Nephron (organoid): ENCODE measurements at regions not wholly inside any gene's neighbourhood (a gene's known extent, or its start where the extent isn't known, plus 50 kb on each side); places are given as distances from the start of the nearest gene placed in this dataset.

ENCODE experiments used
- H3K27ac Mint-ChIP-seq, 3 experiments: 2 replicates each; pipeline ENCODE4 v1.8.0; 2020; ENCODE audit warnings: mixed read lengths in 3 of 3, mild to moderate bottlenecking in 2 of 3, moderate library complexity in 1 of 3
- H3K27me3 Mint-ChIP-seq: 2 replicates; pipeline ENCODE4 v1.8.0; 2021; ENCODE audit warnings: low read depth, mild to moderate bottlenecking, moderate library complexity, mixed read lengths
- H3K36me3 Mint-ChIP-seq: 2 replicates; pipeline ENCODE4 v1.8.0; 2020; ENCODE audit warnings: low read depth, mixed read lengths
- H3K4me1 Mint-ChIP-seq: 2 replicates; pipeline ENCODE4 v1.8.0; 2020; ENCODE audit warnings: mixed read lengths
- H3K4me3 Mint-ChIP-seq, 3 experiments: 2 replicates each; pipeline ENCODE4 v1.8.0; 2020; ENCODE audit warnings: mild to moderate bottlenecking in 3 of 3, mixed read lengths in 3 of 3, moderate library complexity in 2 of 3
- H3K9me3 Mint-ChIP-seq: 2 replicates; pipeline ENCODE4 v1.8.0; 2020; ENCODE audit warnings: mixed read lengths
- TF ChIP-seq, protein P1 (sequence below), 3 experiments: fragments of 200-600 bp; sonication (generic); IDR thresholded peaks; one replicate each; pipeline ENCODE4 v1.5.0; 2021; ENCODE audit warnings: antibody characterized with exemption in 3 of 3; ENCODE audit not compliant: unreplicated experiment in 3 of 3

DNA sequence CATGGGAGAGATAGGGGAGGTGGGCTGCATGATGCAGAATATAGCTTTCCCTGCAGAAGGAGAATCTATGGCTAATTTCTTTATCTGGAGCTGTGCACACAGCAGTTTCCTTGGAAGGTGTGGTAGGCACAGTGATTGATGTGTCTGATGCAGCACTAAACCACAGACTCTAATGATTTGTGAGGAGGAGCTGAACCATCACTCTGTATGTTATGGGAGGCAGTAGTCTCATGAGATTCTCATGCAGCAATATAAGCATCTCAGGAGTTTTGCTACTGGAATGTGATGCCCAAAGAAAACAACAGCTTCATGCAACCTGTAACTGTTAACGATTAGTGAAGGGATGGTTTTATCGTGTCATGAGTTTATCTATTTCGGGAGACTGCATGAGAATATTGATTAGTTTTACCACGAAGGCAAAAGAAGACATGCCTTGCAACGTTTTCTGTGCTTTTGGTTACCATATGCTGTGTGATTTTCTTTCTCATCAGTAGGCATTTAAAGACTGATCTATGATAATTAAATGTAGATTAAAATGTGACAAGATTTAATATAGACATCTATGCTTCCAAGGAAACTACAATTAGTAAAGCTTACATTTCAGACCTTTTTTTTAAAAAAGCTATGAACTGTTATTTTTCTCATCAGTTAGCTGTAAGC, 286.8 kb downstream of the ARL6IP6 start:
- no peaks in the 10 kb centered on the region for H3K4me1 Mint-ChIP-seq
- no peaks in the 10 kb centered on the region for H3K27me3 Mint-ChIP-seq
- no peaks in the 10 kb centered on the region for H3K36me3 Mint-ChIP-seq
- no peaks in the 10 kb centered on the region for H3K9me3 Mint-ChIP-seq
- H3K27ac Mint-ChIP-seq: no peak overlapping the region
- no peak overlapping the region for H3K4me3 Mint-ChIP-seq
- TF ChIP-seq, protein P1, sequence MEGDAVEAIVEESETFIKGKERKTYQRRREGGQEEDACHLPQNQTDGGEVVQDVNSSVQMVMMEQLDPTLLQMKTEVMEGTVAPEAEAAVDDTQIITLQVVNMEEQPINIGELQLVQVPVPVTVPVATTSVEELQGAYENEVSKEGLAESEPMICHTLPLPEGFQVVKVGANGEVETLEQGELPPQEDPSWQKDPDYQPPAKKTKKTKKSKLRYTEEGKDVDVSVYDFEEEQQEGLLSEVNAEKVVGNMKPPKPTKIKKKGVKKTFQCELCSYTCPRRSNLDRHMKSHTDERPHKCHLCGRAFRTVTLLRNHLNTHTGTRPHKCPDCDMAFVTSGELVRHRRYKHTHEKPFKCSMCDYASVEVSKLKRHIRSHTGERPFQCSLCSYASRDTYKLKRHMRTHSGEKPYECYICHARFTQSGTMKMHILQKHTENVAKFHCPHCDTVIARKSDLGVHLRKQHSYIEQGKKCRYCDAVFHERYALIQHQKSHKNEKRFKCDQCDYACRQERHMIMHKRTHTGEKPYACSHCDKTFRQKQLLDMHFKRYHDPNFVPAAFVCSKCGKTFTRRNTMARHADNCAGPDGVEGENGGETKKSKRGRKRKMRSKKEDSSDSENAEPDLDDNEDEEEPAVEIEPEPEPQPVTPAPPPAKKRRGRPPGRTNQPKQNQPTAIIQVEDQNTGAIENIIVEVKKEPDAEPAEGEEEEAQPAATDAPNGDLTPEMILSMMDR (IDR thresholded peaks at IDR 0.05; ENCODE audit: unreplicated experiment in 3 of 3): no peak

DNA sequence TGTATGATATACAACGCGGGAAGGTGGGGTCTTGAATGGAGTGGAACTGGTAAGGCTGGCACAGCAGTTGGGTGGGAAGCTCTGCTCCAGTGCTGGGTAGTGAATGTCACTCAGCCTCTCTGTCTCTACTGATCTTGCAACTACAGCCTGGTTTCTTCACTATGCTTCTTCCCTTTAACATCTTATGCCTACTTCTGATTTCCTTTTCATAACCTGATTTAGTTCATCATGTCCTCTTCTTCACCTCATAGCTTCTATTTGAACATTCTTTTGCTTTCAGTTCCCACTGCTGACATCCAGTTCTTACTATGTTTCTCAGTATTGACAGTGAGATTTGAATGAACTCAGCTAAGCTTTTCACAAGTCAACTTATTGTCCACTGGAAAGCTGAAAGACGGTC, 286.2 kb downstream of the ARL6IP6 start:
- Mint-ChIP-seq H3K4me1 (no peaks in the 10 kb centered on the region), H3K4me3 (no peak overlapping the region), H3K9me3 (no peaks in the 10 kb centered on the region), H3K36me3 (no peaks in the 10 kb centered on the region), H3K27me3 (no peaks in the 10 kb centered on the region), H3K27ac (no peak overlapping the region)
- TF ChIP-seq, protein P1 (IDR thresholded peaks at IDR 0.05; ENCODE audit: unreplicated experiment in 3 of 3): no peak

DNA sequence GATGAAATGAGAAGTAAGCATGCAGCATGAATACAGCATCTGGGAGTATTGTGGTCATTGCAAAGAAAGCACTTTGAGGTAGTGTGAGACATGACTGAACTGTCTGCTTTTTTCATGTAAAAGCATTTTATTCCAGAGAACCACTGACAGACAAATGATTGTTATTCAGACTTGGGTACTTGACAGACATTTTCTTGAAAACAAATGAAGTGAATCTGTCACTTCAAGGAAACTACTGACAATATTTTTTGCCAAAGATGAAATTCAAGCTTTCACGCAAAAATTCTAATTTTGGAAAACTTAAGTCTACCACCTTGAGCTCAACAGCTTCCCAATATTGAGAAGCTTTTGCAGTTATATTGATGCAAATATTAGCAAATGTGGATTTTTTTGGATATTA, 255.7 kb downstream of the ARL6IP6 start:
- Mint-ChIP-seq H3K4me3 (no peak overlapping the region), H3K4me1 (no peaks in the 10 kb centered on the region)

DNA sequence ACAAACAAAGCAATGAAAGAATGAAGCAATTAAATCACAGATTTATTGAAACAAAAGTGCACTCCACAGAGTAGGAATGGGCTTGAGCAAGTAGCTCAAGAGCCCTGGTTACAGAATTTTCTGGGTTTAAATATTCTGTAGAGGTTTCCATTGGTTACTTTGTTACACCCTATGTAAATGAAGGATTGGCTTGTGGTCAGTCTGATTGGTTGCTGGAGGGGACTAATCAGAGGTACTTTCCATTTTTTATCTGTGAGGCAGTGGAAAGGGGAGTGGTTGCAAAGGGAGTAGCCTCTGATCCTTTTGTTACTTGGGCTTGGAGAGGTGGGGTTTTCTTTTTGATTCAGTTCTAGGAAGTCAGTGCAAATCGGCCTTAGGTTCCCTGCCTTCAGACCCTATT, 253.3 kb downstream of the ARL6IP6 start:
- TF ChIP-seq, protein P1 (IDR thresholded peaks at IDR 0.05; ENCODE audit: unreplicated experiment in 3 of 3): no peak
- H3K27ac Mint-ChIP-seq: no peak overlapping the region
- peaks cover 32% of the 10 kb centered on the region for H3K9me3 Mint-ChIP-seq
- no peak overlapping the region for H3K4me3 Mint-ChIP-seq
- H3K27me3 Mint-ChIP-seq: no peaks in the 10 kb centered on the region
- H3K36me3 Mint-ChIP-seq: no peaks in the 10 kb centered on the region
- no peaks in the 10 kb centered on the region for H3K4me1 Mint-ChIP-seq

More for the DNA sequence above, 255.7 kb downstream of the ARL6IP6 start:
- TF ChIP-seq, protein P1 (IDR thresholded peaks at IDR 0.05; ENCODE audit: unreplicated experiment in 3 of 3): no peak
- Mint-ChIP-seq H3K27me3 (no peaks in the 10 kb centered on the region), H3K36me3 (no peaks in the 10 kb centered on the region), H3K9me3 (peaks cover 19% of the 10 kb centered on the region), H3K27ac (no peak overlapping the region)

DNA sequence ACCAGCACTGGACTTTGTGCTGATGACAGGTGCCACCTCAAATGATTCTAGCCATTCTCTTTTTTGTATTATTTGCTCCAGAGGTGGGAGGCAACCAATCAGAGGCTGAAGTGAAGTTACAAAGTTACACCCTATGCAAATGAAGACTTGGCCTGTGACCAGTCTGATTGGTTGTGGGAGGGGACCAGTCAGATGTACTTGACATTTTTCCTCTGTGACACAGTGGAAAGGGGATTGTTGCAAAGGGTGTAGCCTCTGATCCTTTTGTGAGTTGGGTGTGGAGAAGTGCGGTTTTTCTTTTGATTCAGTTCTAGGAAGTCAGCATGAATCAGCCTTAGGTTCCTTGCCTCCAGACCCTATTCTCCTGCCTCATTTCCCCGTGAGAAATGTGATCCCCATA, 244.0 kb downstream of the ARL6IP6 start:
- no peak overlapping the region for H3K4me3 Mint-ChIP-seq
- H3K27me3 Mint-ChIP-seq: no peaks in the 10 kb centered on the region
- peaks cover 1% of the 10 kb centered on the region for H3K9me3 Mint-ChIP-seq
- no peaks in the 10 kb centered on the region for H3K4me1 Mint-ChIP-seq
- H3K27ac Mint-ChIP-seq: no peak overlapping the region
- H3K36me3 Mint-ChIP-seq: no peaks in the 10 kb centered on the region
- TF ChIP-seq, protein P1 (IDR thresholded peaks at IDR 0.05; ENCODE audit: unreplicated experiment in 3 of 3): no peak

DNA sequence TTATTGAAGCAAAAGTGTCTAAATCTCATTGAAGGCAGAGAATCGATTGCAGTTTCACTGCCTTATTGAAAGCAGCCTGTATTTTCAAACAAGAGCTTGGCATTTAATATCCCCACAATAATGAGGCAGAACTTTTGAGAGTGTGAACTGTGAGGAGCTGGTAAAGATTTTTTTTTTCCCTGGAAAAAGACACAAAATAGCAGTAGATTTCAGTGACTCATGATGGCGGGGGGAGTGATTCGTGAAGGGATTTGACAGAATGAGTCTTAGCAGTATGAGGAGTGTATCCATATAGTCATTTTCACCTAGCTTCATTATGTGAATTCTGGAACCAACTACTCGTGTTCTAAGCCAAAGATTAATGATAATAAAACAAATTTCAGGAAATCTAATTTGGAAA, 242.9 kb downstream of the ARL6IP6 start:
- Mint-ChIP-seq H3K27me3 (no peaks in the 10 kb centered on the region), H3K27ac (no peak overlapping the region)

More for the DNA sequence above, 242.9 kb downstream of the ARL6IP6 start:
- Mint-ChIP-seq H3K9me3 (no peaks in the 10 kb centered on the region), H3K4me3 (no peak overlapping the region), H3K36me3 (no peaks in the 10 kb centered on the region), H3K4me1 (no peaks in the 10 kb centered on the region)
- TF ChIP-seq, protein P1 (IDR thresholded peaks at IDR 0.05; ENCODE audit: unreplicated experiment in 3 of 3): no peak
